Neural crest cell (in vitro differentiated cells): ENCODE measurements at regions not wholly inside any gene's neighbourhood (a gene's known extent, or its start where the extent isn't known, plus 50 kb on each side); places are given as distances from the start of the nearest gene placed in this dataset.

ENCODE experiments used
- DNase-seq: peaks from one replicate; pipeline ENCODE4 v3.0.0; 2021; ENCODE audit warnings: low read depth, mixed read lengths, low spot score
- H3K27ac Mint-ChIP-seq: one replicate; pipeline ENCODE4 v1.8.0; 2021; ENCODE audit warnings: mild to moderate bottlenecking, mixed read lengths; ENCODE audit not compliant: unreplicated experiment
- H3K27me3 Mint-ChIP-seq: 2 replicates; pipeline ENCODE4 v1.8.0; 2021; ENCODE audit warnings: low read depth, mild to moderate bottlenecking, mixed read lengths
- H3K36me3 Mint-ChIP-seq: 2 replicates; pipeline ENCODE4 v1.8.0; 2021; ENCODE audit warnings: low read depth, mild to moderate bottlenecking, mixed read lengths
- H3K4me1 Mint-ChIP-seq: 2 replicates; pipeline ENCODE4 v1.8.0; 2021; ENCODE audit warnings: mixed read lengths
- H3K4me3 Mint-ChIP-seq: one replicate; pipeline ENCODE4 v1.8.0; 2021; ENCODE audit warnings: mild to moderate bottlenecking, mixed read lengths
- H3K9me3 Mint-ChIP-seq: 2 replicates; pipeline ENCODE4 v1.8.0; 2021; ENCODE audit warnings: mixed read lengths
- CTCF ChIP-seq: fragments of 200-600 bp; sonication (generic); conservative IDR thresholded peaks from 2 replicates; pipeline ENCODE4 v1.5.0; 2021; ENCODE audit warnings: antibody characterized with exemption, mild to moderate bottlenecking

DNA sequence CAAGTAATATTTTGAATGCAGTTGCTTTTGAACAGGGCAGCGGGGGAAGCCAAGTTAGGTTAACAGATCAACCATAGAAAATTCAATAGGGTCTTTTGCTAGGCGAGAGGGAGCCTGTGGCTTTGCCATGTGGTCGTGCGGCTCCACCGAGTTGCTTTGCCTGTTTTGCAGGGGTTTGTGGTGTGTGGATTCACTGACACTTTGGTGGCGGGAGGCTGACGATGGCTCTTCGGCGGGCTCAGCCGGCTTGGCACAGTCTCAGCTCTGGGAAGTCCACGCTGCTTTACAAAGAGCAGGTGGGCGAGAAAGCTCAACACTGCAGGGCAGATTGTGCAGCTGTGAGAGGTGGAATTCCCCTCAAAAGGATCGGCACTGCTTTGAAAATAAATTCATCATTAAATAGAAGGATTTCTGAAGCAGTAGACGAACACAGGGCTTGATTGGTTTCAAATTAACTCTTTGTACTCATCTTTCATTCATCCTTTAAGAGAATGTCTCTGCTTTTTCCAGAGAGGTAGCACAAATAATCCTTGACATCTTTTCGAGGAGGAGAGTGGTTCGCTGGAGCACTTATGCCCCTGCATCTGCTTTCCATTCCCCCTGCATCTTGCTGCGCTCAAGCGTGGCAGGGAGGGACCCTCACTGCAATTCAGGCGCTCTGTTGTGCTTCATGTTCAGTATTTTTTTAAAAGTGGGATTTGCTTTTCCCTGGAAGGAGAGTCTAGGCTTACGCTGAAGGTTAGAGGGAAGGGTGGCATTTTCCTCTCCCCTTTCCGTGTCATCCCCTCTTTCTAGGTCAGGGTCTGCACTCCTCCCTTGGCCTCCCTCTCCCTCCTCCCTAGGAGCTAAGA is 201.8 kb upstream of the LEF1 start:
- no peak for TF ChIP-seq CTCF
- Mint-ChIP-seq H3K27ac (peak overlapping the region; percentile 79), H3K36me3 (peaks cover 2% of the 10 kb centered on the region), H3K27me3 (no peaks in the 10 kb centered on the region), H3K4me3 (no peak overlapping the region), H3K4me1 (peaks cover 37% of the 10 kb centered on the region), H3K9me3 (peaks cover 2% of the 10 kb centered on the region)
- DNase-seq, result no peak

GRCh38 chr4:108369035-108369655 is 200.4 kb upstream of the LEF1 start:
- Mint-ChIP-seq H3K27ac (no peak overlapping the region), H3K36me3 (peaks cover 2% of the 10 kb centered on the region), H3K4me1 (peaks cover 45% of the 10 kb centered on the region), H3K4me3 (no peak overlapping the region), H3K27me3 (no peaks in the 10 kb centered on the region), H3K9me3 (peaks cover 2% of the 10 kb centered on the region)
- TF ChIP-seq CTCF, result no peak
- DNase-seq, result no peak

GRCh38 chr4:108367751-108368150 is 199.0 kb upstream of the LEF1 start:
- Mint-ChIP-seq H3K27me3 (no peaks in the 10 kb centered on the region), H3K36me3 (peaks cover 2% of the 10 kb centered on the region), H3K4me3 (no peak overlapping the region), H3K27ac (no peak overlapping the region), H3K9me3 (peaks cover 2% of the 10 kb centered on the region), H3K4me1 (peaks cover 45% of the 10 kb centered on the region)
- TF ChIP-seq CTCF, result no peak
- no peak for DNase-seq

DNA sequence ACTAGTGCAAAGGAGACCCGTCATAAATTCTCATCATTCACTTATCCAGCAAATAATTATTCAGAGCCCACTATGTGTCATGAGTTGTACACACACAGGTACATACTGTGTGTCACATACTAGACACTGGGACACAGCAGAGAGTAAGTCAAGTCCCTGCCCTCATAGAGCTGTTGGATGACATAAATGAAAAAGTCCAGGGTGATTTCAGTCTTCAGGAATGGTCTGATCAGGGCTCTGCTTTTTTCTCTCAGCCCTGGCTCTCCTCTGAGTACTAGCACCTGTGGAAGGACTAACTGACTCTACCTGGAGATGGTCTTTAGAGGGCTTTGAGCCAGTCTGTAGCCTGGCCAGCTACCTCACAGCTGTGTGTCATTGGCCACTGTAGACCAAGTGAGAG is 198.0 kb upstream of the LEF1 start:
- Mint-ChIP-seq H3K4me3 (no peak overlapping the region), H3K27me3 (no peaks in the 10 kb centered on the region), H3K9me3 (peaks cover 2% of the 10 kb centered on the region), H3K4me1 (peaks cover 45% of the 10 kb centered on the region), H3K27ac (no peak overlapping the region), H3K36me3 (peaks cover 2% of the 10 kb centered on the region)
- DNase-seq, result no peak
- TF ChIP-seq CTCF, result no peak

GRCh38 chr4:108365551-108365950 is 196.8 kb upstream of the LEF1 start:
- no peak for TF ChIP-seq CTCF
- peak overlapping the region; percentile 0 for H3K27ac Mint-ChIP-seq
- no peak overlapping the region for H3K4me3 Mint-ChIP-seq
- no peak for DNase-seq
- peaks cover 45% of the 10 kb centered on the region for H3K4me1 Mint-ChIP-seq
- H3K36me3 Mint-ChIP-seq, result peaks cover 2% of the 10 kb centered on the region
- peaks cover 2% of the 10 kb centered on the region for H3K9me3 Mint-ChIP-seq
- no peaks in the 10 kb centered on the region for H3K27me3 Mint-ChIP-seq
